Right ventricle myocardium superior (tissue), 1 donor: ENCODE measurements at regions not wholly inside any gene's neighbourhood (a gene's known extent, or its start where the extent isn't known, plus 50 kb on each side); places are given as distances from the start of the nearest gene placed in this dataset.

Source experiments
- ATAC-seq: fragments of 200-7000 bp; cut with Tn5 transposase; one replicate; pipeline ENCODE4 v1.9.1; 2020; ENCODE audit warnings: mild to moderate bottlenecking; ENCODE audit not compliant: poor library complexity
- DNase-seq: peaks from one replicate; pipeline ENCODE4 v3.0.0-alpha.2; 2020
- intact Hi-C: fragments of 100-400 bp; cut with DNase I; formaldehyde crosslinking; loops from one replicate; pipeline ENCODE4 v1.11.2; 2022
- donor health status: DM: no; HTN: yes; CAD: no; lungs with severe emphysema.

DNA sequence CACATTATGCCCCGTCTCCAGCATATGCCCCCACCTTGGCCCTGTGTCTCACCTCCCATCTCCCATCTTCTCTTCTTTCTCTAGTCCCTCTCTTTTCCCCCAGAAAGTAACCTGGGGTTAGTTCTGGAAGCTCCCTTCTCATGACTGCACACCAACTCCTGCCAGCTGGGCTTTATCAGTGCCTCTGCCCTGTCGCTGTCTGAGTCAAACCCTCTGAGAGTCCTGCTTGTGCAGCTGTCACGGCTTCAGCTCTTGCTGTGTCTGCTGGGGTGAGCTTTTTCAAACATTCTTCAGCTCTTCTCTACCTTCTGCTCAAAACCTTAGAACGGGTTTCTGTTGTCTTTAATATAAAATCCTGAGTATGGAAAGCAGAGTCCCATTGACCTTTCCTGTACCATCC lies 304.5 kb upstream of the B3GAT1 start:
- intact Hi-C loops: no loop called here

DNA sequence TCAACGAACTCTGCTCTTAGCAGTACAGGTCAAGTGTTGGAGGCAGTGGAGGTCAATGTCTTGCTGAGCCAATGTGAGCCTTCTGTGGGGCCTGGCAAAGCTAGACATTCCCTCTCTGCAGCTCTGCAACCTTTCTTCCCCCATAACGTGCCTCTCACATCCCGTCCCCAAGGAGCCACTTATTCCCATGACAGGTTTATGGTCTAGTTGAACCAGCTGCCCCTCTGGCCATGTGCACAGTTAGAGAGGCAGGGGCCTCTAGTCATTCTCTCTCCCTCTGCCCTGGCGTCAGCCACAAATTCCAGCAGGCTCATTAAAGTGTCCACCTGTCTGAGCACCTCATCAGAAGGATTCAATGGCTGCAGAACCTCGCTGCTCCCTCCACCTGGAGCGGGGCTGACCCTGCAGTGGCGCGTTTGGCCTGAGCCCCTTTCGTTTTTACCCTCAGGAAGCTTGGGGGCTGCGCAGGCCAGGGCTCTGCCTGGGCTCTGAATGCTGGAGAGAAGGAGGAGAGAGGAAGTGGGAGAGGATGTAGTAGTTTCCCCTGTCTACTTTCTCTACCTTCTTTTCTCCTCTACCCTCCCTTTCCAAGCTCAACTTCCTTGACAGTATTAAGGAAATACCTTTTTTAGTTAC lies 302.1 kb upstream of the B3GAT1 start:
- intact Hi-C loops: no loop called here
- ATAC-seq (no peak), DNase-seq (no peak)

More for the DNA sequence above, 304.5 kb upstream of the B3GAT1 start:
- DNase-seq: no peak
- no peak for ATAC-seq

DNA sequence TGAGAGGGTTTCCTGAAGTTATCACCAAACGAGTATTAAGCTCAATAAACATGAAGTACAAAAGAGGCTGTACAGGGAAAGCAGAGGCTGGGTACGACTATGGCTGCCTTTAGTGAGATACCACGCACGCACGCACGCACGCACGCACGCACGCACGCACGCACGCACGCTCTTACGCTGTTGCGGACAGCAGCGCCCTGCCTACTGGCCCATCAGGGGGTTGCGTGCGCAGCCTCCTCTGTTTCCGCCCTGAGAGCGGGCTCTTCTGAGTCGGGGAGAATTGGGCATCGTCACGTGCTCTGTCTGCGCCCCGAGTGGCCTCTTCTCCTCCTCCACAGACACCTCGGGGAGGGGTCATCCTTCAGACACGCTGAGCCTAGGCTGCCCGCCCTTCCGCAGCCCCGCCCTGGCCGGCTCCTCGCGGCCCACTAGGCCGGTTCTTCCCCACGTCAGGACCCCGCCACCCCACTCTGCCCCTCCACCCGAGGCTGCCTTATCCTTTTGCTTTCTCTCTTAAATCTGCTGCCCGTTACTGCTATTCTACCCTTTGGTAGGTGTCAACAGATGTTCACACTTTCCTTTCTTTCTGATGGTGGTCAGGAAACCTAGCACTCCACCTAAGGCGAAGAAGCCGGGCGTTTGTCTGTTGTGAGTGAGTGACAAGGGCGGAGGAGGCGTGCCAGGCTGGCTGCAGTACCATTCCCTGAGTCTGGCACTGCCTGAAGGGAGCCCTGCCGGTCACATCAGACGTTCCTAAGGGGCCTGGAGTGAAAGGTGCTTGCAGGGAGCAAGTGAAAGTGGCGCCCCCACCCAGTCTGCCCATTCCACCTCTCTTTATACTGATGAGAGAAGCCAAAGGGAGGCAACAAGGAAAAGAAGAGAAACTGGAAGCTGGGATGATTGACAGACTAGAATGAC lies 300.4 kb upstream of the B3GAT1 start:
- intact Hi-C loops: no loop called here
- no peak for ATAC-seq
- no peak for DNase-seq

DNA sequence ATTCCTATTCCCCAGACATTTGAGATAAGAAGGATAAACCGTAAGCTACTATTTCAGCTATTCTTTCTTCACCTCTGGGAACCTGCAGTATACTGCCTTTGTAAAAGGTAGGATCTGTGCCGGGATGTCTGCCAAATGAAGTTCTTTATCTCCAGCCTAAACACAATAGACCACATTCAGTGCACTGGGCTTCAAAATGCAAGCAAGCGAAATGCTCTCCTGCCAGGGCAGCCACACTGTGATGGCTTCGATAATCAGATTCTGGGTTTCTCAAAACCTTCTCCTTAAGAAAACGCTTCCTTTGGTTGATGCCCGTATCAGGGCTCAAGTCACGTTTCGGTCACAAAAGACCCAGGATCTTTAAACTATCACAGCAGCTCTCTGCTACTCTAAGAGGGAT lies 299.5 kb upstream of the B3GAT1 start:
- intact Hi-C loops: no loop called here
- ATAC-seq: no peak

DNA sequence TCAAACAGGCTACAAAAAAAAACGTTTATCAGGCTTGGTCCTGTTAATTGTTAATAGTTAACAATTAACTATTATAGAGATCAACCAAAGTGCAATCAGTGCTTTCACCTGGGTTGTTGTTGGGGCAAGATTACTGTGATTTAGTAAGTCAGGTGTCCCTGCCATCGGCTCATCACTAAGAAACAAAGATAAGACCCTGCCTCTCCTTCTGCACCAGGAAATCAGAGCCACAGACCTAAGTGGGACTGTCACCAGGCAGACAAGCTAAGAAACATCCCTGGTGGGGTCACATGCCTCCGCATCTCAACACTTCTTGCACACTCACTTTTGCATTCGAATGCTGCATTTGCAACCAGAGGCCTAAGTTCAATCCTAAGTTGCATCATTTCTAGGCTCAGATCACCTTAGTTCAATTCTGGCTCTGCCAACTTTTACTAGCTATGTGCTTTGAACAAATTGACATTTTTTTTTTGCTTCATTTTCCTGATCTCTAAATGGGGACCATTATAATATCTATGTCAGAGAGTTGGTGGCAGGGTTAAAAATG lies 298.9 kb upstream of the B3GAT1 start:
- no peak for ATAC-seq
- intact Hi-C loops: no loop called here
- DNase-seq: no peak

More for the DNA sequence above, 299.5 kb upstream of the B3GAT1 start:
- no peak for DNase-seq

DNA sequence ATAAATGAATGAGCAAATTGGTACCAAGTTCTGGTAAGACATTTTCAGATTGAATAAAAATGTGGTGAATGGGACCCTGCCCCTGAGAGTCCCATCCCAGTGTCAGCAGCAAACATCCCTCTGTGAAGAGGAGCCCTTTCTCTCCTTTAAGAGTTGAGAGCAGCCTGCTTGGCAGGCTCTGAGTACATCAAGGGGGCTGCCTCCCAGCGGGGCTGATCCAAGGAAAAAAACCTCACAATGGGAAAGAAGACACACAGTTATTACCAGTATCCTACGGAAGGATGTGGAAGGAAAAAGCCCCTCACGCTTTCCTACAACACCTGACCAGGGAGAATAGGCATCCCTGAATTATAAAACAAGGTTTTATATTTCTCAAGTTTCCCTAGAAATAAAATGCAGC lies 293.8 kb upstream of the B3GAT1 start:
- intact Hi-C loops: no loop called here
- DNase-seq: no peak
- ATAC-seq: no peak

DNA sequence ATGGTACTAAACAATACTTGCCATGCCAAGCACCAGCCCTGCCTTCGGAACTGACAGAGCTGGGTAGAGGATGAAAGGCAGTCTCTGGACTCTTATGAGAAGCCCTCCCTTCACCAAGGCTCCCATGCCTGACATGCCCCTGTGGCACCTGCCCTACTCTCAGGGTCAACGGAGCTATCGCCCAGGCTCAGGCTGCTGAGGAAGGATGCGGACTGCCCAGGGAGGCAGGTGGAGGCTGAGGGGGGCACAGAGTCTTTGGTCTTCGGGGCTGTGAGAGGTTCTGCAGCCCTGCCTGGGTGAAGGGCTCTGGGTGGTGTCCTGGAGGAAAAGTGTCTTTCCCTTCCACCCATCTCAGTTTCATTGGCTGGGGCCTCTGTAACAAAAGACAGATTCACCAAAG lies 290.8 kb upstream of the B3GAT1 start:
- DNase-seq (no peak), ATAC-seq (no peak)
- intact Hi-C loops: no loop called here

DNA sequence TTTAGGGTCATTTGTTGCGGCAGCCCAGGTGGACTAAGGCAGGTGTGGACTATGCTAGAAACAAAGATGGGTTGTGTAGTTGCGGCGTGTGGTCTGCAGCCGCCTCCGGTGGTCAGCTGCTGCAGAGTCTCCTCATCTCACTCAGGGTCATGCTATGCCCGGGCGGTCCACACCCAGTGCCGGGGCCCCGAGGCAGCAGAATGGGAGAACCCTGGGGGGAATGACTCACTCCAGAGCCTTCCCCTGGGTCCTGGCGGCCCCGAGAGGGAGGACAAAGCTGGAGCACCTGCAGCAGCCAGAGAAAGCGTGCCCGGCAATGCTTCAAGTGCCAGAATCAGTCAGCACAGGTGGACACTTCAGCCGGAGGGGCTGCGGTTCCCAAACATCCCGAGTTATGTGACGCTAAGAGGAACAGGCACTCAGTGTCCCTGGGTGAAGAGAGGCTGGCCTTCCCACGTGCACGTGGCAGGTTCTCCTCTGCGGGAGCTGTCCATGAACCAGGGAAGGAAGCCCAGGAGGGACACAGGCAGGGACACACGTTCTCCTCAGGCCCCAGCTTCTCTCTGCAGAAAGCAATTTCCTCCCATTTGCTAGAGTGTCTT lies 289.6 kb upstream of the B3GAT1 start:
- DNase-seq (no peak), ATAC-seq (no peak)
- intact Hi-C loops: no loop called here

DNA sequence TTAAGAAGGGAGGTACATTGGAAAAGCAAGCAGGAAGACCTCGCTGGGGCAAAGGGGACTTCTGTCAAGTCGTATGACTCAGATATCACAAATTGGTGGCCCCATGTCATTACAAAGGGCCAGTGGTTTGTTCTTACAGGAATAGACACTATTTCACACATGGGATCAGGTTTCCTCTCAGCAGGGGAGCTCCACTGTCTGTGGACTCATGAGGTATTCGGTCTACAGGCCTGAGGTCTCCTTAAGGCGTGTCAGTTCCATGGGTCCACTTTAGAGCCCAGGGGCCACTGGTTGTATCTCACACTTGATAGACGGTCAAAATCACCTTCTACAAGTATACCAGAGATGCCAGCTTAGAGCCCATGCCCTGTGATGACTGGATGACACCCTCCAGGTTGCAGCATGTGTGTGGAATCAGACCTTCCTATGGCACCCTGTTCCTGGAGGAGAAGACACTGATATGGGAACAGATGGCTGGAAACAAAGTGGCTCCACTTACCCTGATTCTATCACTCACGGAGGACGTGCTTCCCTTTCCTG lies 288.1 kb upstream of the B3GAT1 start:
- DNase-seq (no peak), ATAC-seq (no peak)
- intact Hi-C loops: no loop called here

DNA sequence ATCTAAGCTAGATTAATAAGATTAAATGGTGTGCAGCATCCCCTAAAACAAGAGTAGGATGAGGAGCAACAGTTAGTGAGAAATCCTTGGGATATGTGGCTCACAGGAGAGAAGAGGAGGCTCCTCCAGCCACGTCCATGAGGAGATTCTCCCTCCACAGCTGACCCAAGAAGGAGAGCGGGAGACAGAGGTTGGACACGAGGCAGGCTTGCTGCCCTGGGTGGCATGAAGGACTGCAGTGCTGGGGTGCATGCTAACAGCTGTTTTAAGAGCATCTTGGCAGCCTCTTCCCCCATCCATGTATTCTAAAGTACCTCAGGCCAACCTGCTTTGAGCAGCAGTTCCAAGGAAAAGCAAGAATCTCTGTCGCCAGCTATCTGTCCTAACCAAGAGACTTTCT lies 284.4 kb upstream of the B3GAT1 start:
- no peak for ATAC-seq
- no peak for DNase-seq
- intact Hi-C loops: no loop called here

DNA sequence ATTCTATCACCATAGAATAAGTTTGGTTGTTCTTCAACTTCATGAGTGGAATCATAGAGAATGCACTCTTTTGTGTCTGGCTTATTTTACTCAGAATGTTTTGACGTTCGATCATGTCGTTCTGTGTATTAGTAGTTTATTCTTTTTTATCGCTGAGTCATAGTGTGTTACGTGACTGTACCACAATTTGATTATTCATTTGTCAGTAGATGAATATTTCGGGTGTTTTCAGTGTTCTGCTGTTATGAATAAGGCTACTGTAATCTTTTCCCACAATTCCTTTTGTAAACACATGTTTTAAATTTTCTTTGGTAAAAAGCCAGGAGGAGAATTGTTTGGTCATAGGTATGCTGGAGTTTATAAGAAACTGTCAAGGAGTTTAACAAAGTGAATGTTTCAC lies 279.9 kb upstream of the B3GAT1 start:
- DNase-seq (no peak), ATAC-seq (no peak)
- intact Hi-C loops: no loop called here

DNA sequence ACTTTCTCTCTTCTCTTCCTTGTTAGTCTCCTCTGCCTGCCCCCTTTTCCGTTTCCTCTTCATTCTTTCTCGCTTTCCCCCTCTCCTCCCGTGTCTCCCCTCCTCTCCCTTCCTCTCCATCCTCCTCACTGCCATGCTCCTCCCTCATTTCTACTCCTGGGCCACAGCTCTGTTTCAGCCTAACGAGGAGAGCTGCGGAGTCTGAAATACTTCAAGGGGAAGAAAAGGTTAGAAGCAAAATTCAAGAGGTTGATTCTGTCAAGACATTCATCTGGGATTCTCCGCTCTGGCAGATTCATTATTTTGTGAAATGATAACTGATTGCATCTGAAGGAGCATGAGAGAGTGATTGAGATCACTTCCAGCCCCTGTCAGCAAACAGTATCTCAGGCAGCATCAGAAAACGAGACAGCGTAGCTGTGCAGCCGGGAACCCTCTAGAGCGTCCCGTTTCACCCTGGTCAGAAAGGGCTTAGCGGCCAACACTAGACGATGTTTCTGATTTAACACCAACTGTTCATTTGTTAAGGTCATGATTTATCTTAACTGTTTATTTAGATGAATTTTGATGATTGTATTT lies 279.3 kb upstream of the B3GAT1 start:
- DNase-seq: no peak
- ATAC-seq: no peak
- intact Hi-C loops: no loop called here

DNA sequence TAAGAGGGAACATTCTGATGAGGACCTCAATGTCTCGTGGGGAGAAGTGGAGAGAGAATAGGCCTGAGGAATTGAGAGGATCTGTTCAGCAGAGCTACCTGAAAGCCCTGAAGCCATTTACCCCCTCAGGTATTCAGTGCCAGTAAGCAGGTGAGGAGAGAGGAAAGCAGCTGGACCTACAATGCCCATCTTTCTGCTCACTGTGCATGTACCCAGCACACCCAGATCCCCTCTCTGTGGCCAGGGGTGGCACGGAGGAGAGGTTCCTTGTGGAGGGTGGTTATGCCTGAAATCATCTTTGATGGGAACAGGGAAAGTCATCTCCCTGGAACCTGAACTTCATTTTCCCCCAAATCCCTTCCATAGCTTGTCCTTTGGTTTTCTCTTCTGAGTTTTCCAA lies 277.8 kb upstream of the B3GAT1 start:
- ATAC-seq: no peak
- intact Hi-C loops: no loop called here
- no peak for DNase-seq

DNA sequence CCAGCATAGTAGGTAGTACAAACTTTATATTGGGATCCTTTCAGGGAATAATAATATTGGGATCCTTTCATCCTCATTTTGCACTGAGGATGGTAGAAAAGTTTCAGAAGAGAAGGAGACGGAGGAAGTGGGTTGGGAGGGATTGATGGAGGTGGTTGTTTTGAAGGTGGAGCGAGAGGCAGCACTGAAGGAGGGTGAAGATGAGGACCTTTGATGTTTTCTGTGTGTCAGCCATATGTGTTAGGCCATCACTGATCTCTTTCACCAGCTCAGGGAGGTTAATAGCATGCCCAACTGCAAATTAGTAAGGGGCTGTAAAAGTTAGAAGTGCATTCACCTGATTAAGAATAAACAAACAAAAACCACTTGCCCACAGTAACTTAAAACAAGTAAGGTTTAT lies 275.5 kb upstream of the B3GAT1 start:
- DNase-seq (no peak), ATAC-seq (no peak)
- intact Hi-C loops: no loop called here

DNA sequence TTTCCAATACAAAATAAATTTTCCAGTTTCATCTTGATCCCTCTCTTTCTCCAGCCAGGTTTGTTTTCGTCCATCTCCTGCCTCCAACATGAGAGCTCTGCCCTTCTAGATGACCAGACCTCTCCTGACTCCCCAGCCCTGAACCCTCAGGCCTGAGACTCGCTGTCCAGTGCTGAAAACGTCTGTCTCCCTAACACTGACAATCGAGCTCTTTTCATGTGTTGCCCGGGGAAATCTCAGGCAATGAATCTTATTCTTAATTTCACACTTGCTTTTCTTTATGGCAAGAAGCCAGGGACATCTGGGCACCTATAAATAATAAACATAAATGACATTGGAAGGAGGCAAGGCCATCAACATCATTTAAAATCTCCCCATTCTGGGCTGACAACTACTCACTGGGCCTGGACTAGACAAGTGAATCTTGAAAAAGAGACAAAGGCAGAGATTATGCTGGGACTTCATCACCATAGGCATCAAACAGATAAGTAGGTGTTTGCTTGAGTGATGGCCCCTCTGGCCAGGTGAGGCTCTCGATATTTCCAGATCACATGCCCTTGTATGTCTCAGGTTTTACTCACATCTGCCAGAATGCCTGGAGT lies 274.5 kb upstream of the B3GAT1 start:
- intact Hi-C loops: no loop called here
- ATAC-seq (no peak), DNase-seq (no peak)

DNA sequence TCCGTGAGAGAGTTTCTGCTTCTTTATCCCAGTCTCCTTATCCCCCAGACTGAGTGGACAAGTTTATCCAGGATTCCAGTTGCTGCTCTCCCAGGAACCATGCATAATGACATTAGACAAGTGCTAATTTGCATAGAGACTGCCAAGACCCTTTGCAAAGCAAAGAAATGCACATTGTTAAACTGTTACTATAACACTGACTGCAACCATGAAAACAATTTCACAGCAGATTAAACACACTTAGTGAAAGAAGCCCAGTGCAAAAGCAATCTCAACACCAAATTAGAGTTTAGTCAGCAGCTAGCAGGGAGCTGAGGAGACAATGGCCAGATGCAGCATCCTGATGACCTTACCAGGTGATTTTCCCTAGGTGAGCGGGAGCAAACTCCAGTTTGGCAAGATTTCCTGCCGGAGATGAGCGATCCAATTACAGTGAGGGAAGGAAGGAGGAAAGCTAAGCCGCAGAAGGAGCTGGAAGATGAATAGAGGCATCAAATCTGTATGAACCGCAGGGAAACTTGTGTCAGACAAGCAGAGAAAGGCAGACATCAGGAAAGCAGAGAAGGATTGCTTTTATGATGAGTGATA lies 273.8 kb upstream of the B3GAT1 start:
- intact Hi-C loops: no loop called here
- ATAC-seq (no peak), DNase-seq (no peak)

DNA sequence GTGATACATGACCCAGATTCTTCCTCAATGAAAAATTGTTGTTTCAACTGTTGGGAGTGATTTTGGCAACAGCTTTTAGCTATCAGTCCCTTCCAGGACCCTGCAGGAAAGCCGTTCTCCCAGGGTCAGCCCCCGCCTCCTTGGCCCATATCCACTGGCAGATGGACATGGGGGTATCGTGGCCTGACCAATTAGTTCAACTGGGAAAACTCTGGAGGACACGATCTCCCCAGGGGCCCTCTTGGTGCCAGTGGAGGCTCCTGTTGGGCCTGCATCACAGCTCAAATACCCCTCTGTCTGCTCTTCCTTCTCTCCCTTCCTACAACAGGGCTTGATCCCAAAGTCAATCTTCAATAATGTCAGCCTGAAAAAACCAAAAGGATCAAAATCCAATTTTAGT lies 272.5 kb upstream of the B3GAT1 start:
- intact Hi-C loops: no loop called here
- DNase-seq: no peak
- no peak for ATAC-seq

DNA sequence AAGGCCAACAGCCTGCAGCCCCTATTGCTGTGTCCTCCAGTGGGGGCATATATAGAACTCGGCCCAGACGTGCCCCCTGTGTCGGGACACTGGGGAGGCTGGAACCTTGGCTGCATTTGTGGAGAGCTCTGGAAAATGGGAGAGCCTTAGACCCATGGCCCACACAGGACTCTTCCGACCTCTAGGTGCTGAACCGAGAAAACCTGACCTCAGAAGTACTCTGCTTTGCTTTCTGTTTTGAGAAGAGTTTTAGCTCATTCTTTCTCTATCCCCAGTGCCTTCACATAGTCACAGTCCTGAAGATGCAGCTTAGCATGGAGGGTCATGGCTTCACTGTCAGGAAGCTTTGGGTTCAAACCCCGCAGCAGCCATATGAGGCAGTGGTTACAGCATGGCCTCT lies 271.8 kb upstream of the B3GAT1 start:
- DNase-seq (no peak), ATAC-seq (no peak)
- intact Hi-C loops: no loop called here
